Stimulated activated CD4-positive, alpha-beta T cell treated with anti-CD3 and anti-CD28 coated beads, Interleukin-1b, Interleukin-23, amount 100 ng/mL, for 4 hours (primary cell): ENCODE measurements at regions not wholly inside any gene's neighbourhood (a gene's known extent, or its start where the extent isn't known, plus 50 kb on each side); places are given as distances from the start of the nearest gene placed in this dataset.

ENCODE experiments used
- DNase-seq, 2 donors: peaks; one replicate each; pipeline ENCODE4 v3.0.0-alpha.2; 2020; ENCODE audit warnings: low read depth in 2 of 2

DNA sequence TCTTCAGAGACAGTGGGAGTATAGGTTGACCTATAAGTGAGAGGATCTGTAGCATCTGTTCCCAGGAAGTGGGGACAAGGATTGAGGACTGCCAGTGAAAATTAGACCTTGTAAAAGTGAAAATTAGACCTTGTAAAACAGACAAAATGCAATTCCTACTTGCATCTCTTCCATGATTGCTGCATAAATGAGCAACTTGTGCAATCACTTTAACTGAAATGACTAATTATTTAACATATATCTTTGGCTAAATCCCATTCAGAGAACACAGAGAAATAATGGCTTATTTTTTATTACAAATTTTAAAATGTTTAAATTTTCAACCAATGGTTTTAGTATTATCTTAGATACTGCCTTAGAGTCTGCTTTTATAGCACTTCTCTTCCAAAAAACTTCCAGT lies 67.2 kb upstream of the NABP1 start:
- no peak for DNase-seq

DNA sequence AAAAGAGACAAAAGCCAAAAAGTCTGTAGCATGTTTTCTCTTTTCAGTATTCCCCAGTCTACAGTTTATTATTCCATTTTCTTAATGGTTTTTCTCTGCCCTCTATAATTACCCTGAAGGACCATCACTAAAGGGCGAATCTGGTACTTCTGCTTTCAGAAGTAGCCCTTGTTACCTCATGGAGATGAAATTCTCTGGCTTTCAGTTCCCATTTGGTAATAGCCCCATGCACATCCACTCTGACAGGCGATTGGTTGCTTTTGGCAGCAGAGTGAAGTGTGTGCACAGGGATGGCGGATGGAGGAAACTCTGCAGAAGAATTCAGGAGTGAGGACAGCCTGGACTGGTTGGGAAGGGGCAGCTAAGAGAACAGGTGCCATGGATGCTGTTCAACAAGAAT lies 66.3 kb upstream of the NABP1 start:
- DNase-seq = no peak

DNA sequence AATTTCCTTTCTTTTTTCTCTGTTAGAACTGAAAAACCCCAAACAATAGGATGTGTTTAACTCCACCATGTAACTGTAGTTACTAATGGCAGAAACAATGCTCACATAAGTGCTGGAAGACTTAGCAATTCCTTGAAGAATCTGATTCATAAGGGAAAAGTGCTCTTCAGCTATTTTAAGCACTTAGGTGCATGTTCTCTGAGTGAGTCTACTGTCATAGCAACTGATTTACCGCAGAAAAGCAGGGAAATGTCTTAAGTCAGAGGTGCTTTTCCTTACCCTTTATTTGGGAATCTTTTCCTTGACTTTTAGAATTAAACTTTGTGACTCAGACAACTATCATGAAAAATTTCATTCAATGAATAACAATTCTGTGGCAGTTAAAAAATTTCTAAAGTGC lies 65.4 kb upstream of the NABP1 start:
- DNase-seq = no peak

DNA sequence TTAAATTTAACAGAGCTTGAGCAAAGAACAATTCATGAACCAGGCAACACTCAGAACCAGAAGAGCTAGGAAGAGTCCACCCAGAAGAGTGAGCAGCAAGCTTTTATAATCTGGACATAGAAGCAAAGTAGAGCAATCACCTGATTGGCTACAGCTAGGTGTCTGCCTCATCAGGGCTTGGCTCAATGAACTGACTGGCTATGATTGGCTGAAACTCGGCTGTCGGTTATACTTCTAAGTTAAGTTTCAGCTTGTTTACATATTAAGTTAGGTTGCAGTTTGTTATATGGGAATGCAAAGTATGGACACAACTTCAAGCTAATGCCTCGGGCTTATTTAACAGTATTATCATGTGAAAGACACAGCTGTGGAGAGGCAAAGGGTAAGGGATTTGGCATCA lies 63.2 kb upstream of the NABP1 start:
- no peak for DNase-seq

DNA sequence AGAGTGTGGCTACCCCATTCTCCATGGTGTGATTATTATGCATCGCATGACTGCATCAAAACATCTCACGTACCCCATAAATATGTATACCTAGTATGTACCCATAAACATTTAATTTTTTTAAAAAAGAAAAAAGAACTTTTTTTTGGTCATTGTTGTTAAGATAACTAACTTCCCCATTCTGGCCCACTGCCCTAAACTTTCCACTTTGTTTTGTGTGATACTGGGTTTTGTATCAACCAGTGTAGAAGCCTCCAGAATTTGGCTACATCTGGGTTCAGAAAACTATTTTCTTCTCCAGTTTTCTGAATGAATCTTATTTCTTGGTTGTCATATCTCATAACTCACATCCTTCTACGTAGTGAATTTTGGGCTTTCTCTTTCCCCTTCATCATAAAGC lies 62.3 kb upstream of the NABP1 start:
- DNase-seq = no peak

DNA sequence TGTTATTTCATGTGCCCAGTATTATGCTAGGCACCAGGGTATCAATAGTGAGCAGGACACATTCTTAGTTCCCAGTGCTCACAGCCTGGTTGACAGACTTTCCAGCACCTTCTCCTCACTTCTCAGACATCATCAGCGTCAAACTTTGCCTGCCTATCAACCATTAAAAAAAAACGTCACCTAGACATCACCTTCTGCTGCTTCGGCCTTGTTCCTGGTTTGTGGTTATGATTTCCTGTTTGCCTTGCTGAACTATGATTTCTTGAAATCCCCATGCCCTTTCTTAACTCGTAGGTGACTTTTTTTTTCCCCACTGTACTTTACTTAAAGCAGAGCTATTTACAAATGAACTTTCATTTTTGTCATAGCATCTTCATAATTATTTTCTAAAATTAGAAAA lies 60.4 kb upstream of the NABP1 start:
- peak in 1 of 2 donors; percentile 41 for DNase-seq

DNA sequence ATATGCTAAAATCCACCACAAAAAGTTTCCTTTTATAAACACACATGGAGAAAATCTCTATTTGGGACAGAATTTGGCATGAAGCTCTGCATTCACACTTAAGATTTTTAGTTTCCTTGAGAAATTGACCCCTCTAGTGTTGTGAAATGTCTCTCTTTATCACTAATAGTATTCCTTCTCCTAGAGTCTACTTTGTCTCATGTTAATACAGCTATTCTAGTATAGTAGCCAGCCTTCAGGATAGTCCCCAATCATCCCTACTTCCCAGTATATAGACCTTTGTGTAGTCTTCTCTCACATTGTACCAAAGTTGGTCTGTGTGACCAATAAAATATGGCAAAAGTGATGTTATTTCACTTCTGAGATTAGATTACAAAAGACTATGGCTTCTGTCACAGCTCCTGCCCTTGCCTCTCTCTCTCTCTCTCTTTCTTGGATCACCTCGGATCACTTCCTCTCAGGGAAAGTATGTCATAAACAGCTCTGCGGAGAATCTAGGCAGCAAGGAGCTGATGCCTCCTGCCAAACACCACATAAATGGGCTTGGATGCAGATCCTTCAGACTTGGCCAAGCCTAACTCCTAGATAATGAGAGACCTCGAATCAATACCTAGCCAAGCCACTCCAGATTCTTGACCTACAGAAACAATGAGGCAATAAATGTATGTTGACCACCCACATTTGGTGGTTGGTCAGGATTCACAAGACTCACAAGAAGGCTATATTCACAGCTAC lies 59.7 kb upstream of the NABP1 start:
- no peak for DNase-seq

DNA sequence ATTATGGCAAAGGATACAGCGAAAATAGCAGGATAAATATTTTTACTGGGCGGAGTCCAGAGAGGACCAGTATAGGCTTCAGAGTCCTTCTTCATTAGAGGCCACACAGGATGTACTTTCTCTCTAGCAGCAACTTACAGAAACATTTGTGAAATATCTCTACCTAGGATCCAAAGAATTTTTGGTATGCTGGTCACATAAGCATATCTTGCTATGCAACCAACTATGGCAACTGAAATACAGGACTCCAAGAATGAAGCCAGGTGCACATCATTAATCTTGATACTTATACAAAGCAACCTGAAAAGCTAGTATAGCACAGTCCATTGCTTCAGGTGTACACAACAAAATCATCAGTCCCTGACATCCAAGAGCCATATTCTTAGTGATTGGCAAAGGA lies 59.1 kb upstream of the NABP1 start:
- no peak for DNase-seq

DNA sequence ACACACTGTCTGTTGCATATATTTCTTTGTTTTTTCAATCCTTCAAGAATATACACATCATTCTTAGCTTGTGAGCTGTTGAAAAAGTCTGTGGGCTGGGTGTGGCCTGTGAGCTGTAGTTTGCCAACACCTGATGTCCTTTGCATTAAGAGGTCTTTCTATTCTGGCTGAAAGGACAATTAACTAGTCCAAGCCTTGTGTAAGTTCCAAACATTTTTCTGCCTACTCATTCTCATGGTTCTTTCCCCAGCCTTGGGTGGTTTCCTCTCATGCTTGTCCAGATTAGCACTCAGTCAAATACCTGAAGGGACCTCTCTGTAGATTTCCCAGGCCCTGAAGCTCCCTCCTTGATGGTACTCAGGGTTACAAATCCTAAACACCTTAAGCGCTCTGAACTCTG lies 57.8 kb upstream of the NABP1 start:
- no peak for DNase-seq

DNA sequence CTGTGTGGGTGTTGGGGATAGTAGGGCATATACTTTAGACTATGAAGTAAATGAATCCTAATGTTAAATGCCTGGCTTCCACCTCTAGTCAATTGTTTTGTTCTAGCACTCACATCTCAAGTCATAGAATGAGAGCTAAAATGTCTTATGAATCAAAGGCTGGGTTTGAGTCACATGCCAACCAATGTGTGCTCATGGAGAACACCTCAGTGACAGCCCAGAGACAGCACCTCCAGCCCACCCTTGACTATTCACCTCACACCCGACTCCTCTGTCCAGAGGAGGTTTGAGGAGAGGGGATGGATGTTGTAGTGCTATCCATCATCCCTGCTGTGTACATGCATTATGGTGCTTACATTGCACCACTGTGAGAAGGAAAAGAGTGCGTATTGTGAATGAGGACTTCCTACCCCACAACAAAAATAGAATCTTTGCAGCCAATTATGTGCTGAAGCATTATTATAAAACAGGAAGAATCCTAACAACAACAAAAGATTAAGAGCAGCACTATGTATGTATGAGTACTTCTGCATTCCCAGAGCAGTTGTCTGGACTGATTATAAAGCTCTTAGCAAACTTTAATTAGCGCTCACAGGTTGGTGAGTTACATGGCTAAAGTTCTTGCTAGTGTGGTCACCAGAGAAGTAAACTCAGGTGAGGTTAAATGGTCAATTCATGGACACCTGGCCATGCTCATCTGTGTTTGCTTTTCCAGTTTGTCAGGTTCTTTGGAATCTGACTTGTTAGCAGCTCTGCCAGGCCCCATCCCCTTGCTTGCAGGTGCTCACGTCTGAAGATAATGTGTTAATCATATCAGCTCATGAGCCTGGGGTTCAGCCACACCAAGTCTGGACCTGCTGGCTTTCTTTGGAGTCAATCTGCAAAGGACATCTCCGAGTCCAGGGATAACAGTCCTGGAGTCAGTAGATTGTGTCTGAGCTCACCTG lies 55.3 kb upstream of the NABP1 start:
- DNase-seq = no peak

DNA sequence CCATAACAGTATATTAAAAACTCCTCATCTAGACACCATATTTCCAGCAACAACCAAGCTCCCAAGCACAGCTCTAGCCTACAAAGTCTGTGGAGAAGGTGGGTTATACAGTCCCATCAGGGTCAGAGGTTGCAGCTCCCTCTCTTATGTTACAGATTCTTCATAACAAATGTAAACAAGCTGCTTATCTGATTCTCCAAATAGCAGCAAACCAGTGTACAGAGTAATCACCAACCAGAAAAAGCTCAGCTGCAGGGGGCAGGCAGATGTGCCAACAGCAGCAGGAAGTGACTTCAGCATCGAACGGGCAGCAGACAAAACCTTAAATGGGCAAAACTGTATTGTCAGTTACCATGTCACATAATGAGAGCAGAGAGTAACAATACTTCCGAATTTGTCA lies 52.9 kb upstream of the NABP1 start:
- peak in 1 of 2 donors; percentile 25 for DNase-seq

DNA sequence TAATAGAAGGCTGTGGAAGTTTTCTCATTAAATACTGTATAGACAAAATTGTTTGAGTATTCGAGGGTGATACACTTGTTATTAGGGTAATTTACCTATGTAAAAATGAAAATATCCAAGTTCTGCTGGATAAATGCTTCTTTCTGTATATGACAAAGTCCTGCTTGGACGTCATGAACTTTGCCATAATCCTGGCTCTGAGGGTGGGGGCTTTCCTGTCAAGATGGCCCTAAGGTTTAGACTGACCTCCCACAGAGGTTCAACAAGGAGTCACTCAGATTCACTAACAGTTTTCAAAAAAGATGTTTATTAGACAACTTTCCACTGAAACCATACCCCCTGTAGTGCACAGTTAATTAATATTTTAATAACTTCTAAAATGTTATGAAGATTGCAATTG lies 52.5 kb upstream of the NABP1 start:
- DNase-seq = no peak

DNA sequence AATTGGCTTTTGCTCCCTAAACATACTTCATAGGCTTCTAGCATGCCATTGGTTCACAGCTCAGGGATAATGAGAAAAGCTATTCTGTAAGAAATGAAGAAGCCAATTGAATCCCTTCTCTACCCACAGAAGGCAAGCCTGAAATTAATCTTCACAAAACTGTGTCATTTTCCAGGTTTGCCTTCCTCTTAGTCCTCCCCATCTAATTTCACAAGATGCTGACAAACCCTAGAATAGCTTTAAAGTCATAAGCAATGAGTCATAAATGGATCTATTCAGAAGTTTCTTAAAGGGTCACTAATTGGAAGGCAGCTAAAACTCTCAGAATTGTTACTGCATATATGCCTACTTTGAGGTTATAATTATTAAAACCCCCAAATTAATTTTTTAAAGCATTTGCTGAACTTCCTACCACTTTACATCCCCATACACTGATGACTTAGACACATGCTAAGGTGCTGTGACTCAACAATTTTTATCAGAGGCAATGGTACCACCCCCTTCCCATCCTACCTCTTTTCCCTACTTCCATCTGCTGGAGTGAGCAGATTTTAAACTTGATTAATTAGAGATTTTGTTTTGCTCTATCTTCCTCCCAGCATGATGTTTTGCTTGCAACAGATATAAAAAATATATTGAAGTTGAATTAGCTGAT lies 51.3 kb upstream of the NABP1 start:
- no peak for DNase-seq

DNA sequence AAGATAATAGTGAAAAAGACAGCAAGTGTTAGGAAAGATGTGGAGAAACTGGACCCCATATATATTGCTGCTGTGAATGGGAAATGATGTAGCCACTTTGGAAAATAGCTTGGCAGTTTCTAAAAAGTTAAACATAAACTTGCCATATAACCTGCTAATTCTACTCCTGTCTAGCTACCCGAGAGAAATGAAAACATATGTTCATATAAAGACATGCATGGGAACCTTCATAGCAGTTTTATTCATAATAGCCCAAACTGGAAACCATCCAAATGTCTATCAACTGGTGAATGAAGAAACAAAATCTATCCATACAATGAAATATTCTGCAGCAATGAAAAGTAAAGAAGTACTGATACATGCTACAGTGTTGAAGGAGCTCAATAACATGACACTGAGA lies 50.4 kb upstream of the NABP1 start:
- DNase-seq = no peak
